ENCODE measurements at regions not wholly inside any gene's neighbourhood (a gene's known extent, or its start where the extent isn't known, plus 50 kb on each side); places are given as distances from the start of the nearest gene placed in this dataset.
"Not testable (repeated sequence)": the region's sequence is repeated elsewhere in the genome, so short reads cannot be mapped to it uniquely, and the experiment has no call there.

DNA sequence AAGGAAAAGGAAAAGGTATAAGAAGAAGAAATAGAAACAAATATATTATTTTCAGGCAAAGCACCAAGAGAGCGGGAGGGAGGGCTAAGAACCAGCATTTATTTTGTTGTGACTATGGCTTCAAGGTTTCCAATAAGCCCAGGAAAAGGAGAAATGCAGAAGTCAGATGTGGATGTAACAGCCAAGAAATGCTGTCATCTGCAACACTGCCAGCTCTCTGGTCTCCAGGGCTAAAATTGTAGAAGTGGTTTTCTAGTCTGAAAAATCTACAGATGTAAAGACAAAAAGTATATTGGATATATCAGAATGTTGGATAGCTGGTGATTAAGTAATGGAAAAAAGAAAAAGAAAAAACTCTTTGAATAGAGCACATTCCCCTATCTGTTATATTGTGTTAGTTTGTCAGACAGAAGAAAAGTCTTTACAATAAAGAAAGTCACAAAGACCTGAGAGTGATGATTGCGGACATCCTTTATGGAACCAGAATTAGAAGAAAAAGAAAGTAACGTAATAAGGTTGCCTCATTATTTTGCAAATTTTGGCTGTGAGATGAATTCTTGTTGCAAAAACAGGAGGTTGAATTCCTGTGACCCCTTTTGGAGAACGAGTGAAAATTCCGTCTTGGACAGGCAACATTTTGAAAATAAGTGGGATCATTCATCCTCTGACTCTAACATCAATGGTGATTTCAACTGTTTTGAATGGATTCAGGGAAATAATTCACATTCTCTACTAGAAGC, 938.1 kb downstream of the TTLL7 start:
- no peak for DNase-seq

DNA sequence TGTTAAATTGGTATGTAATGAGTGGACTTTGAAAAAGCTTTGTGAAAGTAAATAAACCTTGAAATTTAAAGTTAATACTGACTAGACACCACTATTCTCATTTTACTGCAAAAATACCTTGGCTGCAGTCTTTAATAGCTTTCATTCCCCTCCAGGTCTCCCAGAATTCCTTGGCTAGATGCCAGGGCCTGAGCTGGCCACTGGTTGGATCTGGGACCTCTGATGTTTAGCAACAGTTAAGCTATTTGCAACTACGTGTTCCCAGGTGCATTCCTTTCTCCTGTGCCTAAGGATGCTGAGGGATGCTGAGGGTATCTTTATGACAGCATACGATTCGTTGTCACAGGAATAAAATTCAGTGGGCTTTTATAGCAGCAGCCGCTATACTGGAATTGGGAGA, 938.7 kb downstream of the TTLL7 start:
- no peak for DNase-seq

- DNase-seq, result no peak
Measured at GRCh38 chr1:83058327-83058726, 940.6 kb downstream of the TTLL7 start.

DNA sequence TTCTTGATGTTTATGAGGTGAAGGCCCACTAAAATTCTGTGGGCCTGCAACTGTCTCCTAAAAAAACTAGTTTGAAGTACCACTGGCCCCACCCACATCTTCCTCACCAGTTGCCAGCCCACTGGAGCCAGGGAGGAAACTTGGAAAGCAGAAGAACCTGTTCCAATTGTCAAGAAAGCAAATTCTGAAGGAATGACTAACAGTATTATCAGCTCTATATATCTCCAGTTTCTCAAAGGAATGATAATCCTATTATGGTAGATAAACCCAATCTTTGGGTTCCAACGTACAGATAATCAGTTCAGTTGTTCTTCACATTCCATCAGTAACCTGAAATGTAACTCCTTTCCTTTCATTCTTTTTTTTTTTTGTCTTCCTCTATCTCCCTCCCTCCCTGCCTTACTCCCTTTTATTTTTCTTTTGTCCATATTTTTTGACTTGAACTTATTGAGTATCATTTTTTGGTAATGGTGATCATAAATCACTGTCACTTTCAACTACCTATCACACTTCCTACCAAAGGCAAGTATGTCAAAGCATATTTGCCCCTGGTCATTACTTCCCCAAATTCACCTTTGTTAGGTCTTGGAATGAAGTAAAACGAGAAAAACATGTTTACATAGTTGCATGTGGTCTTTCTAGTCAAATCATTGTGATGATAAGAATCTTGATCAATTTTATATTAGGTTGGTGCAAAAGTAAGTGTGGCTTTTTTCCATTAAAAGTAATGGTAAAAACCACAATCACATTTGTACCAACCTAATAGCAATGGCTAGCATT, 943.4 kb downstream of the TTLL7 start:
- DNase-seq, result no peak

DNA sequence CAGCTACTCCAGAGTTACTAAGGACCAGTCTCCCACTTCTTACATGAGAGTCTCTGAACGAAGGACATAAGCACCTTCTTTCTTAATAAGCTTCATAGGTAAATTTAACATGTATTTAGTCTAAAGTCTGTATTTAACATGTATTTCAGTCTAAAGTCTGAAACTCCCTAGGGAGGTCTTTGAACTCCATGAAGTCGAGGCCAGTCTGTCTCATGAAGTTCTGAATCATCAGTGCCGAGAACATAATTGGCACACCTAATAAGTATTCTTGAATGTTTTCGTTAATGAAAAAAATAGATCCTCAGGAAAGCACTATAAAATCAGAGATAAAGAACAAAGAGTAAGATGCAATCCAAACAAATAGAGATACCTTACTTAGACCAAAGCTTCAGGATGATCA, 945.5 kb downstream of the TTLL7 start:
- DNase-seq, result no peak

GRCh38 chr1:83052865-83053264, 946.1 kb downstream of the TTLL7 start:
- DNase-seq, result no peak

DNA sequence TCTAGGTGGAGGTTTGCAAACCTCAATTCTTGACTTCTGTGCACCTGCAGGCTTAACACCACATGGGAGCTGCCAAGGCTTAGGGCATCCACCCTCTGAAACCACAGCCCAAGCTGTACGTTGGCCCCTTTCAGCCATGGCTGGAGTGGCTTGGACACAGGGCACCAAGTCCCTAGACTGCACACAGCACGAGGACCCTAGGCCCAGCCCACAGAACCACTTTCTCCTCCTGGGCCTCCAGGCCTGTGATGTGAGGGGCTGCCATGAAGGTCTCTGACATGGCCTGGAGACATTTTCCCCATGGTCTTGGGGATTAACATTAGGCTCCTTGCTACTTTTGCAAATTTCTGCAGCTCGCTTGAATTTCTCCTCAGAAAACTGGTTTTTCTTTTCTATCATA, 947.9 kb downstream of the TTLL7 start:
- DNase-seq, result not testable (repeated sequence)

DNA sequence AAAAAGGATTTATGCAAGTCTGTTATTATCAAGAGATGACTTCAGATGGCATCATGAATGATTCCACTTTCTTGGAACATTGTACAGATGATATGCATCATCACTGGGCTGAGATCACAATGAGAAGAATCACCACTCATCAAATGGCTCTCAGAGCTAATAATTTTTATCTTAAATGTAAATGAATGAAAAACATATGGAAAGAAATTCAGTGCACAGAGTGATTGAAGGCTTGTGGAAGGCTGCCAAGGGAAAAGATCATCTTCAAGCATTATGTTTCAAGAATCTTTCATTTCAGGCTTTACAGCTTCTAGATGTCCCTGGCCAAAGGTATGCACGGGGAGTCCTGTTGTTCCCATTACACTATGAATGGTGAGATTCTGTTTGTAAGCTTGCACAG, 955.7 kb downstream of the TTLL7 start:
- DNase-seq, result no peak

DNA sequence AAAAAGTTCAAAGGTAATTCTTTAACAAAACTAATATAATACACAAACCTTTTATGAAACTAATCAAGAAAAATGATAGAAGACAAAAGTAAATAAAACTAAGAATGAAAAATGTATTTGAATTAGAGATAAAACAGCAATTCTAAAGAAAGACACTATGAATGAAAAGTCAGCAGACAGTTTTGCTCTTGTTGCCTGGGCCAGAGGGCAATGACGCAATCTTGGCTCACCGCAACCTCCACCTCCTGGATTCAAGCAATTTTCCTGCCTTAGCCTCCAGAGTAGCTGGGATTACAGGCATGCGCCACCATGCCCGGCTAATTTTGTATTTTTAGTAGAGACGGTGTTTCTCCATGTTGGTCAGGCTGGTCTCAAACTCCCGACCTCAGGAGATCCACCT, 959.8 kb downstream of the TTLL7 start:
- DNase-seq, result not testable (repeated sequence)

DNA sequence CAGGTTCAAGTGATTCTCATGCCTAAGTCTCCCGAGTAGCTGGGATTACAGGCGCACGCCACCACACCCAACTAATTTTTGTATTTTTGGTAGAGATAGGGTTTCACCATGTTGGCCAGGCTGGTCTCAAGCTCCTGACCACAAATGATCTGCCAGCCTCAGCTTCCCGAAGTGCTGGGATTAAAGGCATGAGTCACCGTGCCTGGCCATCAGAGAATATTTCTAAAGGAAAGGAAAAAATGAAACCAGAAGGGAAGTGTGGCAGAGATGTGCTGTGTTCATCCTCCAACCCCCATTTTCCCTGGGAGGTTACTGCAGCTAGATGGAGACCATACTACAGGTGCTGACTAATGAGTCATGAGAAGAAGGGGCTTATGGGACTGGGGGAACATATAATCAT, 964.1 kb downstream of the TTLL7 start:
- no peak for DNase-seq

- DNase-seq, result no peak
Measured at GRCh38 chr1:83033682-83034081, 965.2 kb downstream of the TTLL7 start.

DNA sequence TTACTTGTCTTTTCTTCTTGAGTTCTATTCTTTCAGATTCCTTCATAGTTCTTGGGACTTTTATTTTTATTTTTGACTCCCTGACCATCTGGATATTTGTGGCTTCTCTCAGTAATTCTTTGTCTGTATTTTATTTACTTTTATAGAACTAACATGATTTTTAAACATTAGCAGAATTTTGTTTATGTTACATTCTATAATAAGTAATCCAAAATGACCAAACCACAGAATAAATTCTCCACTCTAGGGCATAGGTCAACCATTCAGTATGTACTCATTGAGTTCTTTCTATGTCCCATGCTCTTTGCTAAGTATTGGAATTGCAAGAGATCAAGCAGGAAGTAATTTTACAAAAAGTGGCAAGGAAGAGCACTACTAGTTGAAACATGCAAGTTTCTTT, 969.0 kb downstream of the TTLL7 start:
- DNase-seq, result no peak

- DNase-seq, result no peak
Measured at GRCh38 chr1:83029050-83029449, 969.9 kb downstream of the TTLL7 start.

DNA sequence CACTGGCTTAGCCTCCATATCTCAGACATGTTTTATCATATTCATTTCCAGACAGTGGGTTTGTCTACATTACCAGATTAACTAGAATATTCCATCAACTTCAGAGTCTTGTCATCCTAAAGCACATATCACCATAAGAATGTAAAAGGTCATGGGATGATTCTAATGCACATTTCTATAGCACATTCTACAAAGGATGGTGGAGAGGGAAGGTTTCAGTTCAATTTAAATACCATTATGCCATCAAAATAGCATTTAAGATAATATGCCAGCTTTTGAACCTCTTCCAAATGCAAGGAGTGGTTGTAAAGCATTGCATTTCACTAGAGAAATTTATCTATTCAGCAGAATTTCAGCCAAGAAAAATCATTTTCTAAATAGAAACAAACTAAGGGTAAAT, 970.5 kb downstream of the TTLL7 start:
- DNase-seq, result no peak

- DNase-seq, result no peak
Measured at GRCh38 chr1:83027511-83027910, 971.4 kb downstream of the TTLL7 start.

DNA sequence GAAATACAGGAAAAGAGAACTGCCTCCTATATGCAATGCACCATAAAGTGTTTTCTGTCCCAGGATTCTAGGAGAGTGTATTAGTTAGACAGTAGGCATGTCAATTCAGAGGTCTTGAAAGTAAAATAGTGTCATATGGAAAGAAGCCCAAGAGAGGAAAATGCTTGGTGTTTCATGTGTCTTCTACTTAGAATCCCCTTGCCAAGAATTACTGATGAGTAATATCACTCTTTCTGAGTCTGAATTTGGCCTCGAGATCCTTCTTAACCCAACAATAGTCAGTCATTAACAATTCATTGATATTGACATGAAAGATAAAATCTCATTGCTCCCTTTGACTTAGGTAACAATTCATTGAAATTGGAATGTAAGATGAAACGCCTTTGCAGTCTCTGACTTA, 972.2 kb downstream of the TTLL7 start:
- no peak for DNase-seq

GRCh38 chr1:83024251-83024767, 974.6 kb downstream of the TTLL7 start:
- DNase-seq, result no peak

- no peak for DNase-seq
Measured at GRCh38 chr1:83023212-83023611, 975.7 kb downstream of the TTLL7 start.

DNA sequence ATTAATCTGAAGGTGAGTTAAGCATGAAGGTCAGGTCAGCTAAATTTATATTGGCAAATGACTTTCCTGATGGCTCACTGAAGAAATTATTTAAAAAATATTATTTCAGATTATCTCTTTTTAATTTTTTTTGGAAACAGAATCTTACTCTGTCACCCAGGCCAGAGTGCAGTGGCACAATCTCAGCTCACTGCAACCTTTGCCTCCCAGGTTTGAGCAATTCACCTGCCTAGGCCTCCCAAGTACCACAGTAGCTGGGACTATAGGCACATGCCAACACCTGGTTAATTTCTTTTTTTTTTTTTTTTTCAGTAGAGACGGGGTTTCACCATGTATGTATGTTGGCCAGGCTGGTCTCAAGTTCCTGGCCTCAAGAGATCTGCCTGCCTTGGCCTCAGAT, 976.7 kb downstream of the TTLL7 start:
- no peak for DNase-seq

- no peak for DNase-seq
Measured at GRCh38 chr1:83017701-83018100, 981.2 kb downstream of the TTLL7 start.

DNA sequence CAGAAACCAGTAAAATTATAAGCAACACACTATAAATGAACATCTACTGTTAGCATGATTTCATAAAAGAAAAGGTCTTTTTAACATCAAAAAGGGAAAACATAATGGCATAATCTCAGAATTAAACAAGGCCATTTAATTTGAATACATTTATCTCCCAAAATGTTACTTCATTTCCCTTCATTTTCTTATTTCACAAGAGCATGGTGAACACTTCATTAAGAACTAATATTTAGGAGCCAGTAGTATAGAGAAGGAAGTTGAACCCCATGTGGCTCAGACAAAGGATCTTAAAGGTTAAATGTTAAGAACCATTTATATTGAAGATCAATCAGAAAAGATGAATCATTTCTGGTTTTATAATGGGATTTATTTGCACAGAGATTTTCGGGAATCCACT, 981.7 kb downstream of the TTLL7 start:
- DNase-seq, result peak in 1 of 2 experiments; percentile 11

DNA sequence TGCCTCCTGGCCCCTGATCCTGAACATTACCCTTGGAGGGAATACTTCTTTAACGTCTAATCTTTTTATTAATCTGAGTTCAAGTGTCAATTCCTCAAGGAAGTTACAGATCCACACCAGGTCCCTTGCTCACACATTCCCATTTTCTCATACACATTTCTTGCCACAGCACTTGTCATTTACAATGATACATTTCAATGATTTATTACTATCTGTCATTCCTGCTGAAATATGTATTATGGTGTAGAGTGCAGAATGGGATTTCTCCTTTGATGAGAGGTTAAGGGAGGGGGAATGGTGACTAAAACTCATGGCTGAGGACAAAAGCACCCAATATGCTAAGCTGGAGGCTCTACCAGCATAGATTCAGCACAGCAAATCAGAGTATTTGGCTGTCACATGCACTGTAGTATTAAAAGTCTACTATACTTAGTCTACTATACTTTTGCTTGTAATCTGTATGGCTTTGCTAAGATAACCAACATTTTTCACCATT, 982.5 kb downstream of the TTLL7 start:
- DNase-seq, result no peak

DNA sequence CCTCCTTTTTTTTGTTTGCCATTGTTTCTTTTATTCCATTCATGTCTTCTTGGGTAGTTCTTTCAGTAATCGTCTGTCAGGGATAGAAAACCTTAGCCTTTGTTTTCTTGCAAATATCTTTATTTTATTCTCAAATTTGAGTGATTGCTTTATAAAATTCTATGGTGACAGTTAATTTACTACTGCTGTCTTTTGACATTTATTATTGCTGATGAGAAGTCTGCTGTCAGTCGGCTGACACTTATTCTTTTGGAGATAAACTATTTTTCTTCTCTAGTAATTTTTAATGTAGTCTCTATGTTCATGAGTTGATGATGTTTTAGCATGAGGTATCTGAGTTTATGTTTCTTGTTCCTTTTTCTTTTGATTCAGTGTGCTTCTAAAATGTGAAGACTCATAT, 983.8 kb downstream of the TTLL7 start:
- DNase-seq, result no peak

DNA sequence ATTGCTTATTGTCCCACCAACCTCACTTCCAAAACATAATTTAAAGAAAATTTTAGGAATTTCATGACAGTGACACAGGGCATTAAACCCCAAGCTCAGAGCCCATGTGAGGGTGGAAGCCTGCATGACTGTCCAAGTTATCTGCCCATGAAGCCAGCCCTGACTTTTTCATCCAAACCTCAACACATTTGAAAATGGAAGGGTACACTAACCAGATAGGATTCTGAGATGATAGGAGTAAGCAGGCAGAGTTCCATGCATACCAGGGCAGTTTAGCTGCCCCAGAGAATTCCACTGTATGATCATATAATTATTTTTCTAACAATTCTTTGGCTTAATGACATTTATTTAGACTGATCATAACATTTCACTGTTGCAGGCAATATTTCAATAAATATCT, 986.0 kb downstream of the TTLL7 start:
- DNase-seq, result no peak

All from NCI-H1930 (cell line).